Stimulated activated CD4-positive, alpha-beta T cell treated with anti-CD3 and anti-CD28 coated beads, Interleukin-12 subunit alpha, Interleukin-12 subunit beta, amount 100 ng/mL, for 48 hours (primary cell): ENCODE measurements at regions not wholly inside any gene's neighbourhood (a gene's known extent, or its start where the extent isn't known, plus 50 kb on each side); places are given as distances from the start of the nearest gene placed in this dataset.

Experiments
- DNase-seq, 3 donors: peaks; one replicate each; pipeline ENCODE4 v3.0.0-alpha.2; 2020; ENCODE audit warnings: low read depth in 2 of 3, low spot score in 1 of 3

DNA sequence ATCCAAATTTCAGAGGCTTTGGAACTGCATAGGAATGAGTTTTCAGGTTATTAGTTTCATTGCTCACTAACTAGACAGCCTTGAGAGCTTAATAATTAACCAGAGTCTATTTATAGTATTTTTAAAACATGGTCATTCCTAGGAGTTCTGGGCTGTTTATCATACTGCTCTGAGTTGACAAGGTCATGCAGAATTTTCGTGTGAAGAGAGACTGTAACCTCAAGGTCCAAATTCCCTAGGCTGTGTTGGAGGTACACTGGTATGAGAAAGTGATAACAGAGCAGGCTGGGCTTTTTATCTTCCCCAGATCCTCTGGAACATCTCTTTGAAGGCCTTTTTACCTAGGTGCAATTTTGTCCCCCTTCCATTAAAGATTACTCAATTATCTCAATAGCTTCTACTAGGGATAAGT is 736.3 kb downstream of the LTN1 start:
- no peak for DNase-seq

DNA sequence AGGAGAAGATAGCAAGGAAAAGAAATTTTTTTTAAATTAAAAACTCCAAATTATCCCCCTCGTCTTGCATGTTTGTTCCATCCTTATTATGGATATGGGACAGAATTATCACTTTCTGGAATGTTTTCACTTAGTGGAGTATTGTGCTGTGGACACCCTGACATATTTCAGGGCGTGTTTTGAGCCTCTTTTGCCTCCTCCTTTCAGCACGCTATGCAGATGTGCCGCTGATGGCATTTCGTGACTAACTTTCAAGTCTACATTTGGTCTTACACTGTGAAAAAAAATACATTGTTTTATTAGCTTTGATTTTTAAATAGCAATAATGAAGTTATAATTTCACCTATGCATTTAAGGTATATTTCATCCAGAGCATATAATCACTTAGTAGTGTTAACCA is 738.7 kb downstream of the LTN1 start:
- DNase-seq = no peak

DNA sequence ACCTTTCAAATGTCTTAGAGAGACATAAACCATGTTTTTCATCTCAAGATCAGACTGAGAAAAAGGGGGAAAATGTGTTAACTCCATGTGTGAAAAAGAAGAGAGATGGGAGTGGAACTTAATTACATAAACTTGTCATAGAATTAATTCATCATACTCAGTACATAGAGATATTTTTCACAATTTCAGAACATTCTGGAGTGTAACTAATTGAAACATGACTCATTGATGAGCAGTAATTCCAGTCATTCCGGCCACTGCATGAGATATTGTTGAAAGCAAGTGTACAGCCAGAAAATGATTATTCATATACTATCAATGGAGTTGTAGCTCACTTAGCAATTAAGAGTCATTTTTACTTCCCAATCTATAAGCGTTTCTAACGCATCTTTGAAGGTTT is 739.3 kb downstream of the LTN1 start:
- DNase-seq = no peak

DNA sequence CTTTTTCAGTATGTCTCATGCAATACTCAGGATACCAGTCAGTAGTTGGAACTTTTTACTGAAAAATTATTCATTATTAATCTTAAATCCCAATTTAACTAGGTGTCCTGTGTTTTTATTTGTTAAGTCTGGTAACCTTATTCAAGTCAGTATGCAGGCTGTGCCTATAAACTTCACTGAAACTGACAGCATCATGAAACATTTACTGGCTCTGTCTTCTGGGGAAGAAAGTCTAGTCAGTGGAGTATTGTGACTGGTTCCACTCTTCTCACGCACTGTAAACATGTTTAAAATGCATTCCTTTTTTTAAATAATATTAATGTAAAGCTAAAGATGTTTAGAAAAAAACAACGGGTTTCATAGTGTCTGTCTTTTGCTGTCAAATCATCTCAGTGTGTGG is 739.7 kb downstream of the LTN1 start:
- DNase-seq = no peak

DNA sequence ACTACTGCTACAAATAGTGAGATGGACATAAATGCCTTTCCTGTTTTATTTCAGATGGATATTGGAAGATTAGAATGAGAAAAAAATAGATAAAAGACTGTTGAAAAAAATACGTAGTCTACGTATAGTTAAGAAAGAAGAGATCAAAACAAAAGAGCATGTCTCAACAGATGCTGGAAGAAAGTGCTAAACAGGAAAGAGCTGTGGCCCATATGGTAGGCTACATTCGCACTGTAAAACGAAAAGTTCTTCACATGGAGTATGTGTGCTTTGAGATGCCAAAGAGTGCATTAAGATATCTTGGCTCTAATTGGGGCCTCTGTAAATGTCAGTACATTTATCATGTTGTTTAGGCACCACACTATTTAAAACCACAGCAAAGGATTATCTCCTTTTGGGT is 741.7 kb downstream of the LTN1 start:
- no peak for DNase-seq

DNA sequence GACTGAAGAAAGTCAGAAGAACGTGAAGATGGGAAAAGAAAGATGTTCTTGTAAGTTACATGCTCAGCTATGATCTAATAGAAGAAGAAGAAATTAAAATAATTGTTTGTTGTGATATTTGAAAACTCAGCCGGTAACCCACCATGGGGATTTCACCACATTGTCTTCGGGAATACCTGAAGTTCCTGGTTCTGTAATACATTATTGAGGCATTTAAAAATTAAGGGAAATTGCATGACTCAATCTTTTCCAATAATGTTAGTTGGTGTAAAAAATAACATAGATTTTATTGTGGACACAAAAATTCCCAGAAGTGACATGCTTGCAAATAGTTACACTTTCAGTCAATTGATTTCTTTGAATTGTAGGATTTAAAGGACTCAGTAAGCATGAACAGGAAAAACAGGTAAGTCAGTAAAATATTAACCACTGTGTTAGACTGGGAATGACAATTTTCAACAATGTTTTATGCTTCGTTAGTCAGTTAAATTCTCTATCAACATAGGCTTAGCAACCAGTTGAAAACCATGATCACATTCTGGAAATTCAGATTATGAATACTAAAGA is 745.1 kb downstream of the LTN1 start:
- no peak for DNase-seq

DNA sequence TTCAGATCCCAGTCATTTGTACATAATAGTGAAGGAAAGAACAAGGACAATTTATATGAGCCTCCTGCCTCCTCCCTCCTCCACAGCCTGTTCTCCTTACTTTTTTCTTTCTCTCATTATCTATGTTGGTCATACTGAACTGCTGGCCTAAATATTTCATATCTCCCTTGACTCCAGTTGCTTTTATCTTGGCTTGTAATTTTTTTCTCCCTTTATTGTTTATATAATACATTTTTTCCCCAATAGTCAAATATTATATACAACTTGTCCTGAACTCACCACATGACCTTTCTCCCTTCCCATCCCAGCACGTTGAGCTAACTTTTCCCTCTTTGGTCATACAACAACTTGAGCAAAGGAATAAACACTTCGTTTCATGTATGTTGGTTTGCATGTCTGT is 752.1 kb downstream of the LTN1 start:
- DNase-seq = no peak

DNA sequence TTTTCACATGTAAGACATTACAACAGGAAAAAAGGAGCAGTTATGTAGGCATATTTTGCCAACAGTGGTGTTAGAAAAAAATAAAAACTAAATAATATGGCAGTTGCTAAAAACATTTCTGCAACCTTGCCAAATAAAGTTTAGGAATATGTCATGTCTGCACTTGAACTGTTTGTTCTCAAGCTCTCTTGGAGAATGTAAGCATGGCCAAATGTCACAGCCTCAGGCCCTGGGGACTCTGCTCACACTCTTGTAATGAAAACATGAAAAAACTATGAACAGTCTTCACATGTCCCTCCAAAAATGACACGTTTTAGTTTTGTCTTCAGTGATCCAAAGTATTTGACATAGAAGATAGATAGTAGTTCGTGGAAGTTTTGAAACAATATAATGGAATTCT is 753.3 kb downstream of the LTN1 start:
- no peak for DNase-seq

DNA sequence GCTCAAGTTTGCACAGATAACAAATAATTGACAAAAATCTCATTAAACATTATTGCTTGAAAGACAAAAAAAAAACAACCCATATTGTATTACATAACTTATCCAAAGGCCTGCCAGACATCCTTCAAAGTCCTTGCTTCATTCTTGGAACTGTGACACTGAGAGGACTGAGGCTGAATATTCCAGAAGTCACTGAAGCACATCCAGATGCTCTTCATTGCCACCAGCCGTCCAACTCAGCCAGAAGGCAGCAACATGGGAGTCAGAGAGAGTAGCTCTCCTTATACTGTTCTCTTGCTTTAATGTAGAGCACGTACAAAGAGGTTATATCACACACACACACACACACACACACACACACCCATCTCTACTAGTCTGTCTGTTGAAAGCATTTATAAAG is 755.0 kb downstream of the LTN1 start:
- DNase-seq = no peak

DNA sequence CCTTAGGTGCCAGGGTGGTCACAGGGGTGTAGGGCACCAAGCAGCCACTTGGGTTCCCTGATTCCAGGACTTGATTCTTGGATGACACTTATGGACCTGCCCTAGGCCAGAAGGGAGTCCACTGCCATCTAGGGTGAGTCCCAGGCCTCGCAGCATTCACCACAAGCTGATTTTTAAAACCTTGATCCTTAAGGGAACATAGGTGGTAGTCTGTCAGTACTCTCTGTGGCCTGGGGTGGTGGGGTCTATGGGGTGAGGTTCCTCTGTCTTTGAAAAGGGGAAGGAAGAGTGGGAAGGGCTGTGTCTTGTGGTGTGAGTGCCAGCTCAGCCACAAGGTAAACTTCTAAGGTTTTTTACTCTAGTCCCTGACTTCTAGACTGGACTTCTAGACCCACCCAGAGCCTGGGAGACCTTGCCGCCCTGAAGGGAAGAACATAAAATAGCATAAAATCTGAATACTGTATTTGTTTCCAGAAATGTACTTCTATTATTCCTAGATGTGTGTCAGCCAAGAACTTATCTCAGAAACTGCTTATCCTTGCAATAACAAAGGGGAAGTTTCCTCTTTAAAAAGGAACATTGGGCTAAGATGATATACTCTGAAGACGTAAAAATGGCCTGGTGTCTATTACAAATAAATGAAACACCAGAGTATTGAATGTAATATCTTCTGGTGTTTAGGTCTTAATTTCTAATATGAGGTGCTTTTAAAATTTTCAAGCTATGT is 757.3 kb downstream of the LTN1 start:
- no peak for DNase-seq

DNA sequence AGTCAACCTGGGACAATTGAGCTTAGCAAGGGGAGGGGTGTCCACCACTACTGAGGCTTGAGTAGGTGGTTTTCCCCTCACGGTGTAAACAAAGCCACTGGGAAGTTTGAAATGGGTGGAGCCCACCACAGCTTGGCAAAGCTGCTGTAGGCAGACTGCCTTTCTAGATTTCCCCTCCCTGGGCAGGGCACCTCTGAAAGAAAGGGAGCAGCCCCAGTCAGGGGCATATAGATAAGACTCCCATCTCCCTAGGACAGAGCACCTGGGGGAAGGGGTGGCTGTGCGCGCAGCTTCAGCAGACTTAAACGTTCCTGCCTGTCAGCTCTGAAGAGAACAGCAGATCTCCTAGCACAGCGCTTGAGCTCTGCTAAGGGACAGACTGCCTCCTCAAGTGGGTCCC is 758.4 kb downstream of the LTN1 start:
- DNase-seq = no peak

DNA sequence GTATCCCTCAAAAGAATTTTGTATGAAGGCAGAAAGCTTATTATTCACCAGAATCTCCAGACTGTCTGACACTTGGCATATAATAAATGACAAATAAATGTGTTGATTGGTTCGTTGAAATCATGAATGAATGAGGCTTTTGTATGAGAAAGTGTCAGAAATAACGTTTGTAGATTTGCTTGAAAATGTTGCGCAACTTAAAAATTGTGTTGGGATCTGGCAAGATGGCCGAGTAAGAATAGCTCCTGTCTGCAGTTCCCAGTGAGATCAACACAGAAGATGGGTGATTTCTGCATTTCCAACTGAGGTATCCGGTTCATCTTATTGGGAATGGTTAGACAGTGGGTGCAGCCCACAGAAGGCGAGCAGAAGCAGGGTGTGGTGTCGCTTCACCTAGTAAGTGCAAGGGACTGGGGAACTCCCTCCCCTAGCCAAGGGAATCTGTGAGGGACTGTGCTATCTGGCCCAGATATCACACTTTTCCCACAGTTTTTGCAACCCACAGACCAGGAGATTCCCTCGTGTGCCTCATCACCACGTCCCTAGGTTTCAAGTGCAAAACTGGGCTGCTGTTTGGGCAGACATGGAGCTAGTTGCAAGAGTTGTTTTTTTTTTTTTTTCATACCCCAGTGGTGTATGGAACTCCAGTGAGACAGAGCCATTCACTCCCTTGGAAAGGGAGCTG is 759.0 kb downstream of the LTN1 start:
- no peak for DNase-seq

DNA sequence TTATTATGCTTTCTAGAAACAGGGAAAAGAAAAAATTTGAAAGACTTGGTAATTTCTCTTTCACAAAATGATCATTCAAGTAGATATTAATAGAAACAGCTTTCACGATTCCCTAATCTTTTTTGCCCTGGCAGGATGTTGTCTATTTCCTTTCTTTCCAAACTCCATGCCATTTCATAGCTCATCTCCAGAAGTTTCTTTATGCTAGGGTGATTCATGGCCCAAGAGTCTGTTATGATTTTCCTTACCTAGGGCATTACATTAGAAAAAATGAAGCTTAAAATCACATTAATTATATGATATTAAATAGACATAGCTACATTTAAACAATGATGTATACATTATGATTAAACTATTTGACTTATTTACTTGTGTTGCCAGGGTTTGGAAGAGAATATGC is 762.1 kb downstream of the LTN1 start:
- DNase-seq = no peak

DNA sequence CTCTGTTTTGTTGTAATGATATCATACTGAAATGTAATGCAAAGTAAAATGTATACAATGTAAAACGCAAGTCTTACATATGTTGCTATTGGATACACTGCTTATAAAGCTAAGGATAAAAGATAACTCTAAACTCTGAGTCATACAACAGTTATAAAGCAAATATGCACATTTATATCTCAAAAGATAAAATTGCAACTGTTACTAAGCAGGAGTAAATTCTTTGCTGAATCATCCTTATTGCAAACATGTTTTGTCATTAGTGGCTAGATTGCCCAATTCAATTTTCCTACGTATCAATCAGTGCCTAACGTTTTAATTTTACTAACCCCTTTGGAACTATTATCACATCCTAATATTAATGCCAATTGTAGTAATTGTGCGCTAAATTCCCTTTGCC is 762.9 kb downstream of the LTN1 start:
- no peak for DNase-seq

DNA sequence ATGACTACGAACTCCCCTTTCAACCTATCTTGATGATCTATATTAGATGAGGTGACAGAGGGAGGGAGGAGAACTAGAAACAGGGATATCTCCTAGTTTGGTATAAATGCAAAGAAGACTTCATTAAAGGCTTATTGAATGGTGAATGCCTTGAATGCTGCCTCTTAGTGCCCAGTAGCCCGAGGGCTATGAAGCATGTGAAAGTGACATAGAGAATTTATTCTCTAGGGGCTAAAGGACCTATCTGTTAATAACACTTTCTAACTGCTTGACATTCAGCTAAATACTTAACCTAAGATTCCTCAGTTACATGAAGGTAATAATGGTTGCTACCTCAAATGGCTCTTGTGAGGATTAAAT is 764.1 kb downstream of the LTN1 start:
- DNase-seq = no peak

DNA sequence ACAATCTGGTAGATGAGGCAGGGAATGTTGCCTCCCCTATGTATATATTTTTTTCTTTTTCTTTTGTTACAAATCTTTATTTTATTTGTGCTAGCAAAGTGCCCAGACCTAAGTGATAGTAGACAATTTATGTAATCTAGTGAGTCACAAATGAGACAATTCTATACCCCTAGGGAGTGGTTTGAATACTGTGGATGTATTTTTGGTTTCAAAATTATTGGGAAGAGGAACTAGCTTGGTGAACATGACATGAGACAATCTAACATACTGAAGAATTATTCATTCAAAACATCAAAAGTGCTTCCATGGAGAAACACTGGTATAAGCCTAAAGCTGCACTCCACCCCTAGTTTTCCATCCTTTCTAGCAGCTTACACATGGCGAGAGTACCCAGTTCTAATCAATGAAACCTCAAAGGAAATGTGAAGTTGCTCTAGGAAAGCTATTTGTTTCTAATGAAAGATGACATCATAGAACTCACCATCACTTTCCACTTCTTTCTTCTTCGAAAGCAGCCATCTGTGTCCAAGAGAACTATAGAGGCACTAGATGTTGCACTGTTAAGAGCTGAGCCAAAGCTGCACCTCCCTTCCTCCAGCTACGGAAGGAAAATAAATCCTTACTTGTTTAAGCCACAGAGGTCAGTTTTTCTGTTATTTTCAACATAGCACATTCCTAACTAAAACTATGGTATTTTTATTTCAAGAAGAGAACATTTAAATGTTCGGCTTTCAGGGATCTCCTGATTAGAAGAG is 764.6 kb downstream of the LTN1 start:
- no peak for DNase-seq

DNA sequence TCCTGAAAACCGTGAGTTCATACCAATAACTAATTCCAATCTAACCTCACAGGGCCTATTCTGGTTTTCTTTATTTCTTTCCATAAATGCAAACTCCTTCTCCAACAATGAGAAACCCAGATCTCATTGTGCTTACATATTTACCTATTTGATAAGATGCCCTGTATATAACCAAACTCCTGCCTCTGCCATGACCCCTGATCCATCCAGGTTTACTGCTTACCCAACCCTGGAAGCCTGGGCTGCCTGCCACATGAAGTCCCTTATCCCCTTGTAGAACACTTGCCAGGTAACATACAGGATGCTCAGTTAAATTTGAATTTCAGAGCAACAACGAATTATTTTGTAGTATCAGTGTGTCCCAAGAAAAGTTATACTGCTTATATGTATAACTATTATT is 766.1 kb downstream of the LTN1 start:
- DNase-seq = no peak

DNA sequence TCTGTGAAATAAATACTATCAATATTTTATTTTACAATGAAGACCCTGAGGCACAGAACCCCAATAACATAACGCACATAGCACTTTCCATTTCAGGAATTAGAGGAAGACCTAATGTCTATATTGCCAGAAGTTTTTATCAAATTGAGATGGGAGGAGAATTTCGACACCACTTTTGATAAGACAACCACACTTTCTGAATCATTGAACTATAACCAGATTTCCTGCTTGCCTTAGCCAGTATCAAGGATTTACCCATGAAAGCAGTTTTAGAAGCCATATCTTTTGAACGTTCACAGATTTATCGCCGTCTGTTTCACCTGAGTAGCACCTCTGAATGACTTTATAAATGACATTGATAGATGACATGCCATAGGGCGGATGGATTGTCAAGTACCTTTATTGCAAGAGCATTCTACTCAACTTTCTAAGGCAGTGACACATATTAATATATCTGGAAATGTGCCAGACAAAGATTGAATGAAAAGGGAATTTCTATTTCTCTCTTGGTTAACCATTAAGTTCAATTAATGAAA is 768.4 kb downstream of the LTN1 start:
- DNase-seq = no peak

DNA sequence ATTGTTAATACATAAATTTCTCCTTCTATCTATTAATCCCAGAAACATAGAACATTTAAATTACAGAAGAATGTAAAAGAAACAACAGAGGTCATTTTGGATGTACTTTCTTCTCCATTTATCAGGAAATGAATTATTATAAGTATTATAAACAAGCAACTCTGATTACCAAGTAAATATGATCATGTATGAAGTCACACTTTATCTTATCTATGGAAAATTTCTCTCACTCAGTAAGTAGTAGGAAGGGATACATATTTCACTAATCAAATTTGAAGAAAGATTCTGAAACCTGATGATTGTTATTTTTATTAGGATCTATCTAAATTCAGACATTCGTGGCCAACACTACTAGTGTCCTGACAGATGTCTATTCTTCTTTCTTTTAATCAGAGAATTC is 770.7 kb downstream of the LTN1 start:
- no peak for DNase-seq

DNA sequence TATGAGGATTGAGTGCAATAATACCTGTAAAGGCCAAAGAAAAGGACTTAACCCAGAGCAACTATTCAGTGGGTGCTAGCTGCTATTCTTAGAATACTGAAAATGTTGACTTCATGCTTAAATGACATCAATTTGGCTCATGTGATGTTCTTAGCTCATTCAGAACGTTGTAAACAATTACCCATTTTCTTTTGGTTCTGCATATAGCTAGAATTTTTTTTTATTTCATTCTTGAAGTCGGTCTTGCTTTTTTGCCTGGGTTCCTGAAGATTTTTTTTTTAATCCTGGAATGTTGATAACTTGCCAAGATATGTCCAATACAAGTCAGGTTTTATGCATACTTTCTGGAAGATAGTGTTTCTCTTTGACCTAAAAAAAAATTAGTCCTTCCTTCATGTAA is 772.0 kb downstream of the LTN1 start:
- no peak for DNase-seq

DNA sequence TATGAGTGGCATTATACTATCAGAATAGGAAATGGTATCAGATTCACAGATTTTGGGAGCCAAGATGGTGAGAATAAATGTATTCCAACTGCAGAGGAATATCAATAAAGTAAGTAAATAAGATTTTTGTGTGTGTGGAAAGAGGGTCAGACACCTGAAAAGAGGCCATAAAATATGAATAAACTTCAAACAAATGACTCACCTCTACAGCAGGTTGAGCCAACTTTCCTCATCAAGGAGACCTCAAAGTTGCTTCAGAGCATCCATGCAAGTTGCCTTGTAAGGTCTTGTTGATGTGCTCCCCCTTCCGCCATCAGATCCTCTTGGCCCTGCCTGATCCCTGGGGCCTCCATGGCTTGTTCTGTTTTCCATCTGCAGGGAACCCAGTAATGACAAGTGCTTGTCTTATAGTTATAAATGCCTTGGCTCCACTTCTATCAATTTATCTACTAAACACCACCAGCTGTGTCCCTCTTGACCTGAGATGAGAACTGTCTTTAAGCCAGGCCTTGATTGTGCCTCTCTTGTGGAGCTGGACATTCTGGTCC is 775.6 kb downstream of the LTN1 start:
- DNase-seq = no peak
